GM10248 (cell line): ENCODE measurements at regions not wholly inside any gene's neighbourhood (a gene's known extent, or its start where the extent isn't known, plus 50 kb on each side); places are given as distances from the start of the nearest gene placed in this dataset.

Experiments
- CTCF ChIA-PET: fragments of 300-600 bp; sonication (Branson Sonifier 250); formaldehyde crosslinking; extraction: SDS; loops from one replicate; lab custom pipeline; 2021; ENCODE audit warnings: antibody characterized with exemption; lab: Yijun Ruan, JAX
- POLR2A ChIA-PET: fragments of 350-650 bp; sonication (Branson Sonifier 250); formaldehyde crosslinking; extraction: SDS; loops from one replicate; lab custom pipeline; 2020; ENCODE audit warnings: antibody characterized with exemption; lab: Yijun Ruan, JAX
- DNase-seq: peaks from one replicate; pipeline ENCODE4 v3.0.0; 2012; ENCODE audit errors: extremely low spot score
- CTCF ChIP-seq: IDR thresholded peaks from 2 replicates; pipeline ENCODE4 v1.5.1; 2012; ENCODE audit warnings: mild to moderate bottlenecking, low read depth; ENCODE audit errors: extremely low read depth, missing control alignments, control extremely low read depth

GRCh38 chr13:21897161-21897560 is 226.3 kb downstream of the FGF9 start:
- DNase-seq = no peak
- POLR2A ChIA-PET = no interaction called here

DNA sequence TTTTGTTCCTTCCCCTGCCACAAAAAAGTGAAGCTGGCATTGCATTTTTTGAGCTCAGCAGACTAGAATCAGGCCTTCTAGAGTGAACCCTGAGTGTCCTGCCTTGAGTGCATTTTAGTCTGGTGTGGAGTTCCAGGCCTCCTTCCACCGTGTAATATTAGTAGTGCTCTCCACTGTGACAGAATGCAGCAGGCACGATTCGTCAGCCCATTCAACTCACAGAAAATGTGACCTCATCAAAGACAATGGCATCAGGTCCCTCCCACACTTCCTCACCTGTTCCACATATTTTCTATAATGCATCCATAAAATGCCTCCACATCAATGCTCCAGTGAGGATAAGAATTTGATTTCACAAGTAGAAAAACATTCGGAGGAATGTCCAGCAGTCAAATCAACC is 227.6 kb downstream of the FGF9 start:
- ChIA-PET CTCF (interaction anchor here (1.2 kb wide), 1 partner anchor 362 kb away, joined by 3 read pairs; no protein-coding TSS in a partner anchor), POLR2A (no interaction called here)
- no peak for DNase-seq
- TF ChIP-seq CTCF = no peak

More at GRCh38 chr13:21897161-21897560, 226.3 kb downstream of the FGF9 start:
- CTCF ChIA-PET = interaction anchor here (1.2 kb wide), 1 partner anchor 363 kb away, joined by 3 read pairs; no protein-coding TSS in a partner anchor
- no peak for TF ChIP-seq CTCF

GRCh38 chr13:21898945-21899344 is 228.1 kb downstream of the FGF9 start:
- DNase-seq = no peak
- CTCF ChIA-PET = no interaction called here
- POLR2A ChIA-PET = no interaction called here
- TF ChIP-seq CTCF = no peak

GRCh38 chr13:21901336-21901735 is 230.5 kb downstream of the FGF9 start:
- ChIA-PET POLR2A (no interaction called here), CTCF (no interaction called here)
- no peak for DNase-seq
- TF ChIP-seq CTCF = no peak

DNA sequence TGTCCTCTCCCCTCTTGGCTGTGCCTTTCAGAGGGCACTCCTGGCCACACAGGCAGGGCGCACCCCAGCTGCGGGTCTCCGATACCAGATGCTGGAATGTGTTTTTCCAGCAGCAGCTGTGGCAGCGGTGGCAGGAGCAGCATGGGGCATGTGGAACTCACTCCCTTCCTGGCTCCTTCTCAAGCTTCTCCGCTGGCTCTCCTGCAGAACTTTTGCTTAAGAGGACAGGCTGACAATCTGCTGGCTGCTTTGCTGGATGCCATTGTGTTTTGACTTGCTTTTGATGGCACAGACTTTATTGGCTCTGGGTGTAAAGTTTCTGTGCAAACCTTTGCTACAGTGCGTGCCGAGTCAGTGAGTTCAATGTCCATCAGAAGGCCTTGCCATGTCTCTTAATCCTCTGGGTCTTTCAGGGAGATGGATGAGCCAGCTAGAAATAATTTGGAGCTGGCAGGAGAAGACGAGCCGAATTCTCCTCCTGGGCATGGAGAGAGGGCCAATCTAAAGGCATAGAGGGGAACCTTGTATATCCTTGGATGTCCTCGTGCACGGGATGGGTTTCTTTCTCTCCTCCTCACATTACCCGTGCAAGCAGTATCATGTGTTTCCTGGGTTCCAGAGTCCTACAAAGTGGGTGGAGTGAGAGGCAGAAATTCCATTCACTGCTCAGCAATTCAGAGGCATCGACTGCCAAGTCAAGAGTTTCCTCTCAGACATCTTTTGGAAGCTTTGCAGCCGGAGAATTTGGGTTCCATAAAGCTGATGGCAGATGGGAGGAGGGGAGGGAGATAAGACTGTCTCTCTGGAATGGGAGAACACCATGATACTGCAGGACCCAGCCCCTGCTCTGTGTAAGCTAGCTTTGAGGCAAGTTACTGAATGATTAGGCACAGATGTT is 231.2 kb downstream of the FGF9 start:
- DNase-seq = no peak
- no peak for TF ChIP-seq CTCF
- ChIA-PET CTCF (no interaction called here), POLR2A (no interaction called here)

DNA sequence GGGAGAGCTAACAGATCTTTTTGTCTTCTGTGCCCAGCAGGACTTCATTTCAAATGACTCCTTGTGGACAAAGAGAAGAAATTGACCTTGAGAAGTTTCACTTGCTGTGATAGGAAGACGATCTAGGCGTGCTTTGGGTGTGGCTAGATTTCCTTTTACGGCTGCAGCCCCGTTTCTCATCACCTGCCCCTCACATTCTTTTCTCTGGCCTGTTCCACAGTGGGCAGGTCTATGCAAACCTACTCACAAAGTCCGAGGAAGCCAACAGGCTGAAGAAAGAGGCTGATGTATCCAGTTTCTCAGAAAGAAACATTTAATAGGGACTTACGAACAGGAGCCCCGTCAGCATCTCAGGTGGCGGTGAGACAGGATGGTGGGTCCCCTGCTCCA is 231.8 kb downstream of the FGF9 start:
- POLR2A ChIA-PET = no interaction called here
- TF ChIP-seq CTCF = no peak
- no peak for DNase-seq
- CTCF ChIA-PET = no interaction called here
